ENCODE measurements at regions not wholly inside any gene's neighbourhood (a gene's known extent, or its start where the extent isn't known, plus 50 kb on each side); places are given as distances from the start of the nearest gene placed in this dataset.

- H3K4me1 ChIP-seq (ENCODE audit: insufficient read depth, low read length) = no peaks in the 10 kb centered on the region
- no peaks in the 10 kb centered on the region for H3K36me3 ChIP-seq (ENCODE audit: insufficient read depth, low read length)
- no peak for TF ChIP-seq CTCF (IDR thresholded peaks at IDR 0.05; ENCODE audit: borderline replicate concordance, extremely low read depth, low read length, poor library complexity, severe bottlenecking)
- TF ChIP-seq EZH2 (IDR thresholded peaks at IDR 0.05; ENCODE audit: borderline replicate concordance, low read depth, low read length, severe bottlenecking) = no peak
- no peaks in the 10 kb centered on the region for H3K79me2 ChIP-seq (ENCODE audit: insufficient read depth, low read length)
- no peak overlapping the region for H3K9ac ChIP-seq (ENCODE audit: low read depth, low read length)
- H3K9me3 ChIP-seq (ENCODE audit: insufficient read depth, low read length, severe bottlenecking) = no peaks in the 10 kb centered on the region
- H2AFZ ChIP-seq (ENCODE audit: low read depth, low read length) = no peak overlapping the region; the same call in 1 of the 2 replicates
- H4K20me1 ChIP-seq (ENCODE audit: insufficient read depth, low read length) = no peaks in the 10 kb centered on the region
- no peak overlapping the region for H3K4me2 ChIP-seq (ENCODE audit: insufficient read depth, low read length)
- ATAC-seq (ENCODE audit: insufficient read depth, low read depth) (no peak), DNase-seq (no peak)
- H3K27ac ChIP-seq (ENCODE audit: low read length) = no peak overlapping the region
- no peaks in the 10 kb centered on the region for H3K27me3 ChIP-seq (ENCODE audit: insufficient read depth, low read length, poor library complexity)
- H3K4me3 ChIP-seq (ENCODE audit: low read depth in 1 of 2, low read length in 2 of 2) = no peak overlapping the region
These were observed 316.8 kb downstream of the CWC27 start for GRCh38 chr5:65085516-65085850.

GRCh38 chr5:65086234-65086890, 317.6 kb downstream of the CWC27 start:
- no peak overlapping the region for H2AFZ ChIP-seq (ENCODE audit: low read depth, low read length)
- H3K4me2 ChIP-seq (ENCODE audit: insufficient read depth, low read length) = no peak overlapping the region
- no peaks in the 10 kb centered on the region for H3K79me2 ChIP-seq (ENCODE audit: insufficient read depth, low read length)
- H4K20me1 ChIP-seq (ENCODE audit: insufficient read depth, low read length) = no peaks in the 10 kb centered on the region
- H3K27me3 ChIP-seq (ENCODE audit: insufficient read depth, low read length, poor library complexity) = no peaks in the 10 kb centered on the region
- no peak overlapping the region for H3K27ac ChIP-seq (ENCODE audit: low read length)
- DNase-seq (no peak), ATAC-seq (ENCODE audit: insufficient read depth, low read depth) (no peak)
- no peaks in the 10 kb centered on the region for H3K4me1 ChIP-seq (ENCODE audit: insufficient read depth, low read length)
- no peak overlapping the region for H3K4me3 ChIP-seq (ENCODE audit: low read depth in 1 of 2, low read length in 2 of 2)
- no peak overlapping the region for H3K9ac ChIP-seq (ENCODE audit: low read depth, low read length)
- H3K36me3 ChIP-seq (ENCODE audit: insufficient read depth, low read length) = no peaks in the 10 kb centered on the region
- TF ChIP-seq CTCF (IDR thresholded peaks at IDR 0.05; ENCODE audit: borderline replicate concordance, extremely low read depth, low read length, poor library complexity, severe bottlenecking) (no peak), EZH2 (IDR thresholded peaks at IDR 0.05; ENCODE audit: borderline replicate concordance, low read depth, low read length, severe bottlenecking) (no peak)
- H3K9me3 ChIP-seq (ENCODE audit: insufficient read depth, low read length, severe bottlenecking) = no peaks in the 10 kb centered on the region

- no peaks in the 10 kb centered on the region for H3K79me2 ChIP-seq (ENCODE audit: insufficient read depth, low read length)
- DNase-seq (no peak), ATAC-seq (ENCODE audit: insufficient read depth, low read depth) (no peak)
- no peaks in the 10 kb centered on the region for H3K9me3 ChIP-seq (ENCODE audit: insufficient read depth, low read length, severe bottlenecking)
- no peaks in the 10 kb centered on the region for H3K4me1 ChIP-seq (ENCODE audit: insufficient read depth, low read length)
- no peak overlapping the region for H3K4me2 ChIP-seq (ENCODE audit: insufficient read depth, low read length)
- no peaks in the 10 kb centered on the region for H3K36me3 ChIP-seq (ENCODE audit: insufficient read depth, low read length)
- H3K27me3 ChIP-seq (ENCODE audit: insufficient read depth, low read length, poor library complexity) = no peaks in the 10 kb centered on the region
- no peak overlapping the region for H3K27ac ChIP-seq (ENCODE audit: low read length)
- no peak overlapping the region for H3K4me3 ChIP-seq (ENCODE audit: low read depth in 1 of 2, low read length in 2 of 2)
- TF ChIP-seq CTCF (IDR thresholded peaks at IDR 0.05; ENCODE audit: borderline replicate concordance, extremely low read depth, low read length, poor library complexity, severe bottlenecking) (no peak), EZH2 (IDR thresholded peaks at IDR 0.05; ENCODE audit: borderline replicate concordance, low read depth, low read length, severe bottlenecking) (no peak)
- H3K9ac ChIP-seq (ENCODE audit: low read depth, low read length) = no peak overlapping the region
- H4K20me1 ChIP-seq (ENCODE audit: insufficient read depth, low read length) = no peaks in the 10 kb centered on the region
- H2AFZ ChIP-seq (ENCODE audit: low read depth, low read length) = no peak overlapping the region
These were observed 318.4 kb downstream of the CWC27 start for GRCh38 chr5:65087154-65087553.
